Superior temporal gyrus (tissue), 1 donor: ENCODE measurements at regions not wholly inside any gene's neighbourhood (a gene's known extent, or its start where the extent isn't known, plus 50 kb on each side); places are given as distances from the start of the nearest gene placed in this dataset.

ENCODE experiments used
- DNase-seq: peaks from one replicate; pipeline ENCODE4 v3.0.0-alpha.2; 2016; ENCODE audit errors: extremely low spot score

DNA sequence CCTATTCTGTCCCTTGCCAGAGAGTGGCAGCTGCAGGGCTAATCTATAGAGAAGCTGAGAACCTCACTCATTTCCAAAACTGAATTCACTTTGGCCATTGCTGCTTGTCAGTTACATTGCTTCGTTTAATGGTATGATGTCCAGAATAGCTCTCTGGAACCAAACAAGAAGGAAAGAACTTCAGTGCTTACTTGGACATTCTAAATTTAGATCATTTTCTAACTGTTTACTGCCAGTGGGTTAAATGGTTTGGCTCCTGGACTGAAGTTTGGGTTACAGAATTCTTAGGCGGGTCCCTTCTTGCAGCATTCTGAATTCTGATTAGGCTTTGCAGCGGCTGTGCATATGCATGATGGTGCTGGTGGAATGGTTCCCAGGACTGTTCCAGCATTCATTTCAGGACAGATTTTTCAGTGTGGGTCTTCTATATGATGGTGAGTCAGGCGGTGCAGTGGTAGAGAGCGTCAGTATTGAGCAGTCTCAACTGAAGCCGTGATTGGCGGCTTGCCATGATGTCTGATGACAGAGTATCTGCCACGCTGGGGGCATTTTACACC, 148.7 kb downstream of the DYRK2 start:
- DNase-seq, result no peak

DNA sequence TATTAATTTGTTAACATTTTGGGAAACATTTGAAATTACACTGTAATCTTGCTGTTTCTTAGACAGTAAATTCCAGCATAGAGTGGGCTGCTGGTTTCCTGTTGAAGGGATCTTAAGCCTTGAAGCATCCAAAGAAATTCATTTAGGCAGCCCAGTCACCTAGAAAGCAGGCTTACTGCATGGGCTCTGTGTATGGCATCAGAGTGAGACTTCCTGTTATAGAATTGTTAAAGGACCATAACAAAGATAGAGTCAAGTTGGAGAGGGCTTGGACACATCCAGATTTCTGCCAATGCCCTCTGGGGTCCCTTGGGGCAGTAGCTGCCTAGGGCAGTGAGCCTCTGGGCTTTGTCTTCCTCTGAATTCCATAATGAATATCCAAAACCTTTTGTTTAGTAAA, 149.2 kb downstream of the DYRK2 start:
- no peak for DNase-seq

DNA sequence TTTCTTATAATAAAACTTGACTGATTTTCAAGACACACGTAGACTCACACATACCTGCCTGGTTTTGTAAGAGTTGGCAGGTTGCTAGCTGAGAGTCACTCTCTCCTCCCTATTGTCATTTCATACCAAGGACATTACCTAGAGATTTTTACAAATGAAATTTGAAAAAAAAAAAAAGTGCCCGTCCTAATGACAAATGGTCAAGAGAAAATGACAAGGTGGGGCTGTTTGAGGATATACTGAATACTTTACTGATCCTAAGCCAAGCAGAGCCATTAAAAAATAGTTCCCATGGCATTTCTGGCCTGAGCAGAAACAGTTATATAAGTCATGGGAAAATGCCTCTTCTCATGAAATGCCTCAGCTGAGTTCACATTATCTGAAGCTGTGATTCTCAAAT, 150.2 kb downstream of the DYRK2 start:
- no peak for DNase-seq

DNA sequence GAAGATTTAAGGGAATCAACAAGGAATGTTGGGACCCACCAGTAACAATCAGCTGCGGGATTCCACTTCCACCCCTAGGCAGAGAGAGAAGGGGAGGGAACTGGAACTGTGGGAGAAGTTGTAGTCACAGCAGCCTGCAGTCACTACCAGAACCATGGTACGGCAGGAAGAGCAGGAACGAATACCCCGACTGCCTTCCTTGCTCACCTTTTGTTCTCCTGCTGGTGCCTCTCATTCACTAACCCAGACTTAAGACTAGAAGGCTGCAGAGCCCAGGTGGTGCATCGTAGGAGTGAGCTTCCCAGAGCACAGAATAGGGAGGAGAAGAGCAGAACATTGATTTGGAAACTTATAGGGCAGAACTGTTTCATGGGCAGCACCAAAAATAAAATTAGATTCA, 154.2 kb downstream of the DYRK2 start:
- DNase-seq, result no peak

DNA sequence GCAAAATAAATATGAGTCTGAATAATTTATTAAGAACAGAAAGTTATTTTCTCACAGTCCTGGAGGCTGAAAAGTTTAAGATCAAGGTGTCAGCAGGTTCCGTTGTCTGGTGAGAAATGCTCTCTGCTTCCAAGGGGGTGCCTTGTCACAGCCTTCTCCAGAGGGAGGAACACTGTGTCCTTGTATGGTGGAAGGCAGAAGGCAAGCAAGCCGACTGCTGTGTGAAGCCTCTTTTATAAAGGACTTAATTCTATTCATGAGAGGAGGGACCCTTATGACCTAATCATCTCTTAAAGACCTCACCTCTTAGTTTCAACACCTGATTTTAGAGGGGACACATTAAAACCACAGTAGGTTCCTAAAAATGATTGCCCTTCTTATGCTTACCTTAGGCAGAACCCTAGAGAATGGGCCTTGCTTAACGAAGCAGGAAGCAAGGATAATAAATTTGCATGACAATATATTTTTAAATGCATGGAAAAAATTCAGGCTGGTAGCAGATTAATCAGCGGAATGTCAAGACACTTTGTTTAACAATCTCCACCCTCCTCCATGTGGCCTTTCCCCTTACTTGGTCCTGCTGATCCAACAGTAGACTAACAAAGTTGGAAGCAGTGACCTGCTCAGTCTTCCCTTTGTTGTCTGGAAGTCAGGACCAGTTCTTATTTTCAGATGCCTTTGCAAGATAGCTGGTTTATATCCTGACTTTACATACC, 154.9 kb downstream of the DYRK2 start:
- DNase-seq, result no peak

DNA sequence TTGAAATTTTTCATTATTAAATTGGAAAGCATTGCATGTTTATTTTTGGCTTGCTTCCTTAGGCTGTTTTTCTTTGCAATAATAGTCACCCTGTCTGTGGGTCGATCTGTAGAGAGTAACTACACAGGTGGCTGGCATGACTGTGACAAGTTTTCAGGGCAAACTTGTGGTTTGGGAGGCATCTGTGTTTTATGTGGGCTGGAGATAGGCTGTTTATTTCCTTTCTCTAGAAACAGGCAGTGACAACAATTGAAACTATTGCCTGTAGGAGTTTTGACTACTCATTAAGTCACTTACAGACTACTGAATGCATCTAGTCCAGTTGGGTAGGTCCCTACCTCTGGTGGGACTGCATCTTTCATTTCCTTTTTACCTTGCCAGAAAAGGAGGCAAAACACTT, 155.6 kb downstream of the DYRK2 start:
- DNase-seq, result no peak

DNA sequence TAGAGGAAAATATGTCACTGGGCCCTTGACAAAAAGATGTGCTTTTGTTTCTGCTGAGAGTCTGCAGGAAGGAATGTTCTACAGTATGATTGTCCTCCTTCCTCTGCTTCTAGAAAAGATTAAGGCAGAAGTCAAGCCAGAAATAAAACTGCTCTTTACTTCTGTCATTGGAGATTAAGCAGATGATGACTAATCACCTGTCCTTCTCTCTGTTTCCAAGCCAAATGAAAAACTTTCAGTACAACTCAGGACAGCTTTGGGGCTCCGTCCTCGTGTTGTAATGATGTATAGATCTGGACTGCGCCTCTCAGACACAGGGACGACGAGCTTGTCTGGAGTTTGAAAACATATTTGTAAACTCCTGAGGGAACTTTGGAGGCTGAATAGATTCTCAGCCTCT, 159.3 kb downstream of the DYRK2 start:
- no peak for DNase-seq

DNA sequence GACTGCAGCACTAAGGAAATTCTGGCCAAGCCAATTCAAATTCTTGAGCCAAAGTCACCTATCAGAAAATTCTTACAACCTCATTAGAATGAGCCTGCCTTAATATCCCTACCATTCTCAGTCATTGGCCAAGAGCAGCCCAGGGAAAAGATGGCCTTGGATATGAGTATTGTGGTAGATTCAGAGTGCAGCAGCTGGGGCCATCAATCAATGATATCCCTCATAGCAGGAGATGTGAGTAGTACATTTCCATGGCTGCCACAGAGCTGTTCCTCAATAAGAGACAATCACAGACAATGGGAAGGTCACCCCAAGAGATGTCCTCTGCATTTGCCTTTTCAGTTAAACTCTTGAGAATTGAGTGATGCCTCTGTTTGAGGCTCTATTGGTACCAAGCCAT, 161.6 kb downstream of the DYRK2 start:
- DNase-seq, result no peak

DNA sequence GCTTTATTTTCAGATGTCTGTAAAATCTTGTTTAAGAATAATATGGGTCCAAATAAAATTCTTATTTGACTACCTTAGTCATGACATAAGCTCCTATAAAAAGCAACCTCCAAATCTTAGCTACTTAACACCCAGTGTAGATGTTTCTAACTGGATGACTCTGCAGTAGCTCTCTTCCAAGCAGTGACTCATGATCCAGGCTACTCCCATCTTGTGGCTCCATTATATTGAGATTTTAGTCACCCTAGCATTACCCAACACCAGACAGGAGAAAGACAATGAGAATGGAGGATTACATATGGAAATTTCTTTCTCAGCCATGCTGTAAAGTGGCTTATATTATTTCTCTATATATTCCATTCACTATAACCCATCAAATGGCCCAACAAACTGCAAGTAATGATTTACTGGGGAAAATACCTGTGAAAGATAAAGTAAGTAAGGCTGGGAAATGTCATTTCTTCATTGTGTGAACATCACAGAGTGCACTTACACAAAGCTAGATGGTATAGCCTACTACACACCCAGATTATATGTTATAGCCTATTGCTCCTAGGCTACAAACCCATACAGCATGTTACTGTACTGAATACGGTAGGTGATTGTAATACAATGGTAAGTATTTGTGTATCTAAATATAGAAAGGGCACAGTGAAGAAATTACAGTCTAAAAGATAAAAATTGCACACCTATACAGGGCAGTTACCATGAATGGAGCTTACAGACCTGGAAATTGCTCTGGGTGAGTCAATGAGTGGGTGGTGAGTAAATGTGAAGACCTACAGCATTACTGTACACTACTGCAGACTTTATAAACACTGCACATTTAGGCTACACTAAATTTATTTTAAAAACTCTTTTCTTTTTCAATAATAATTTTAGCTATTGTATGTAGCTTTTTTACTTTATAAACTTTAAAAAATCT, 163.2 kb downstream of the DYRK2 start:
- DNase-seq, result no peak

DNA sequence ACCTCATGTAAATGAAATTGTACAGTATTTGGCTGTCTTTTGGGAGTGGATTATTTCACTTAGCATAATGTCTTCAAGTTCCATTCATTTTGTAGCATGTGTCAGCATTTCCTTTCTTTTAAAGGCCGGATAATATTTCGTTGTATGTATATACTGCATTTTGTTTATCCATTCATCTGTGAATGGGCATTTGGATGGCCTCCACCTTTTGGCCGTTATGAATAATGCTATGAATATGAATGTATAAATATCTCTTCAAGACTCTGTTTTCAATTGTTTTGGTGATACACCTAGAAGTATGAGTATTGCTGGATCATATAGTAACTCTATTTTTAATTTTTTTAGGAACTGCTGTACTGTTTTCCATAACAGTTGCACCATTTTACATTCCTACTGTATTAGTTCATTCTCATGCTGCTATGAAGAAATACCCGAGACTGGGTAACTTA, 164.9 kb downstream of the DYRK2 start:
- no peak for DNase-seq

DNA sequence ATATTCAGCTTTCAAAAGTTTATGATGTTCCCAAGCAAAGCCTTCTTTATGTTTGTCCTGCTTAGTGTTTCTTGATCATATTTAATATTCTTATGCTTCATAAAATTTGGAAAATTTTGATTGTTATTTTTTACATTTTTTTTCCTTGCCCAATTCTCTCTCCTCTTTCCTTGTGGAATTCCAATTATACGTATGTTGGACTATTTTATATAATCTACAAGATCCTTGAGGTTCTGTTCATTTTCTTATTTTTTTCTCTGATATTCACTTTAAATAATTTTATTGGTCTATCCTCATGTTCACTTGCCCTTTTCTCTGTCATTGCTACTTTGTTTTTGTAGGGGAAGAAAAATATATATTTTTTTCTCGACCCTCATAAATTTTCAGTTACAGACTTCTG, 167.7 kb downstream of the DYRK2 start:
- DNase-seq, result no peak

DNA sequence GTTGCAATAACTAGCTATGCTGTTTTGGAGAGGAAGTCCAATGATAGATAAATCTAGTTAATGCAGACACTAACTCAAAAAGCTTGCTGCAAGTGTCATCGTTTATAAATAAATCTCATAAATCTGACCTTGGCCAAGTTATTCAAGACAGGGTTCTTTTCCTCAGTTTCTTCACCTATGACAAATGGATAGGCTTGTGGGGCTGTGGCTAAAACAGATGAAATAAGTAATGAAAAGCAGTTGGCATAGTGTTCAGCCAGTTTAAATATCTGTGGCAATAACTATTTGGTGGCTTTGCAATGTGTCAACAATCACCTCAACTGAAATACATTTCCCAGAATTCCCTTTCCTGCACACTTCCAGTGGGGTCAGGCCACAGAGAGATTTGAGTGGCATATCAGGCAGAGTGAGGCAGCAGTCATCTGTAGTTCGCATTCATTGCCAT, 169.9 kb downstream of the DYRK2 start:
- DNase-seq, result no peak

DNA sequence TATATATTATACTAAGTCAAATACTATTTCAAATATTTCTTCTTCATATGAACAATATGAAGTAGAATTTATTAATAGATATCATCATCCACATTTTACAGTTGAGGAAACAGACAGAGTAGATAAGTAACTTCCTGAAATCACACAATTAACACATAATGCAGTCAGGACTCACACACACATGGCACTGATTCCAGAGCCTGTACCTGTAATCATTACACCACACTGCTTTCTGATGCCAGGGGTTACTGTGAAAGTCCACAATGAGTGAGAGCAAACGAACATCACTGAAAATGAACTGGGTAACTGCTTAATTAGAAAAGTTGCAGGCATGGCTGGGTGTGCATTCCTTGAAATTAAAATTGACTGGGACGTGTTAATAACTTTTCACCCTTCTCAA, 169.3 kb upstream of the IFNG-AS1 start:
- no peak for DNase-seq

DNA sequence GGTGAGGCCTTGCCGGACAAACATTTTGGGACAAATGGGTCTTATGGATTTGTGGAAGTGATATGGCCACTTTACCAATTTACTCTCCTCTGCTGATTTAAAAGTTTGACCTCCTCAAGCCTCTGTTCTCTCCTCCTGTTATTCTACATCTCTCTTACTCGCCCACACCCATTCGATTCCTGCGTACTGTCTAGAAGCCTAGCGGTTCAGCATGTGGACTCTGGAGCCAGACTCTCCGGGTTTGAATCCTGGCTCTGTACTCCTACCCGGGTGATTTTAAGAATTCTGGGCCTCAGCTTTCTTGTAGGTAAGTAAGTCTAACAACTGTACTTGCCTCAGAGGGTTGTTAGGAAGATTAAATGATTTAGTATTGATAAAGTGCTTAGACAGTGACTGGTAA, 168.6 kb upstream of the IFNG-AS1 start:
- DNase-seq, result no peak

DNA sequence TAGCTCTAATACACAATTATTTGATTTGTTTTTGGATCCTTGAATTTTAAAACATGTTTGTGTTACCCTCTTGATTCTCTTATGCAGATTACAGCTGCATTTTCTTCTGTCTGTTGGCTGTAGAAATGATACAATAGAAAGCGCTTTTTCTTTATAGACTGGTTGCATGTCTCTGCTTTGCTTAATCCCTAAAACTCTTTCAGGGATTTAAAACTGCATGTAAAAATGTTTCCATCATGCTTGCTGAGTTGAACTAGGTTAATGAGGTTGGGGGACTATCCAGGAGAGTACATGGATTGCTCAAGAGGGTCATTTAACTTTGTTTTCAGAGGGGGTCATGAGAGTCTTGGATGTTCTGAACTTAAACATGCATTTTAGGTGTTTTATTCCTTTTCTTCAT, 166.4 kb upstream of the IFNG-AS1 start:
- DNase-seq, result no peak

DNA sequence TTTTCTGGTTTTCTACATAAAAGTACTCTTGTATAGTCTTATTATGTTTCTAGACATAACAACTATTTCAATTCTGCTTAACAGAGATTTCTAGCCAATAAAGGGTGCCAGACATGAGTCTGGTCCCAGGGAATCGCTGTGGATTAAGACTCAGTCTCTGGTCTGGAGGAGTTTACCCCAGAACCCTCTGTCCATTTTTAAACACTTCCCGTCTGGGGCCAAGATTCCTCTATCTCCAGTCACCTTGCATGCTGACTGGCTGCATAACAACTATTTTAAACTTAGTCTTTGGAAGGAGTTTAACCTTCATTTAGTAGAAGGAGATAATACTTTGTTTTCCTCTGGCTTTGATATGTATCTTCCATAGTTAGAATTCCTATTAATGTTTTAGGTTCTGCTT, 163.1 kb upstream of the IFNG-AS1 start:
- DNase-seq, result no peak

DNA sequence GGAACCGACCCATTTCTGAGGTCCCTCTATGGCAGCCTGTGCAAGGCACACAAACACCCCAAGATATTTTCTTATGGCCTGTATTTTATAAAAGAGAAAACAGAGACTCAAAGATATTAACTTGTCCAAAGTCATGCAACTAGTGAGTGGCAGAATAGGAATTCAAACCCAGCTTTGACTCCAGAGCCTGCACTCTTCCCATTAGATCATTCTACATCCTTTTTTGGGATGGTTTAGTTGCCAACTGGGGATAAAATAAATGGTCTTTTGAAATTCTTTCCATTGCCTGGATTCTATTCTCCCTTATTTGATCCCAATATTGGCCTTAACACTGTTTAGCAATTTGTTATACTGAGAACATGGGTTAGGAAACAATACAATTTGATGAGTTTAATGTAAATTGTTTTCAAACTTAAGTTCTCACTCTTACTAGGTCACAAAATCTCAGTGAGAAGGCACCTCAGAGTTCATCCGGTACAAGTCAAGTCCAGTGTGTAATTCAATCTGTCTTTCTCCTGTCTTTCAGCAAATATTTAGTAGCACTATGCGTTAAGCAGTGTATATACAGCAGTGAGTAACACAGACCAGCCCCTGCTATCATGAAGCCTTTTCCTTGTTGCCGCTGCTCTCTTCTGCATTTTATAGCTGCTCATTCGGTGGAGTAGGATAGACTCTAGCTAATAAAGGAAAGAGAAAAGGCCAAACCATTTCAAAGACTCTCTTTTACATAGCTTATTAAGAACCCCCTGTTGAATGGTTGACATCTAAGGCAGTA, 162.1 kb upstream of the IFNG-AS1 start:
- peak; percentile 15 for DNase-seq

DNA sequence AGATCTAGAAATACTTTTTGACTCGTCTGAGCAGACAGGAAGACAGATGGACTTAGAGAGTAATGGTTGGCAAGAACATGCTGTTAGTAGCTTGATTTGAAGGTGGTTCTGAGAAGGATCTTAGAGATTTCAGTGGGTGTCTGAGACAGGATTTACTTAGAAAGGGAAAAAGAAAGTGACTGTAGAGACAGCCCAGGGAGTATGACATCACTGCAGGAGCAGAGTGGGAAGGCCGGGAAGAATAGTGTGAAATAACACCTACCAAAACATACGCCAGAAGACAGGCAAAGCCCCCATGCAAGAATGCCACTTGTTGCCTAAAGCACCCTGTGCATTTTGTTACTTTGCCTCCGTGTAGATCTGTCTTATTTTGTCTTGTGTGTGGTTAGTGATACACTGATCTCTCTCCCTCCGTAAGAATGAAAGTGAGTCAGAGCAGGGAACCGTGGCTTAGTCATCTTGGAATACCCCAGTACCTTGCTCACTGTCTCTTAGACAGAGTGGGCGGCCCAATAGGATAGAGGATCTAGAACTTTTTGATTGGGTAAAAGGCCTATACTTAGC, 161.3 kb upstream of the IFNG-AS1 start:
- DNase-seq, result peak; percentile 68

DNA sequence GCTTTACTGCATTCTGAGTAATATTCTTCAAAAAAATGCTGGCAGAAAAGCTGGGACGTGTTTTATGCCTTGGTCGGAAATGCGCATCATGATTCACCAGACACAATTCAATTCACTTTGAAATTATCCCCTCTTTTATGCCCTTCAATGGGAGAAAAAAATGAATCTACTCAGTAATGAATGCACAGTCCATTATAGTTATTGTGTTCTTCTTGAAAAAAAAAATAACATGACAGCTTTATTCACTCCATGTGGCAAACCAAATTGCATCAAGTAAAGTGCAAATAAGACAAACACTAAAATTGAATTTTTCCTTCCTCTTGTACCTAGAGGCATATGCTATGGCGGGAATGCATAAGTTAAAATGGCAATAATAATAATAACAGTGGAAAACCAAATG, 159.4 kb upstream of the IFNG-AS1 start:
- DNase-seq, result no peak

DNA sequence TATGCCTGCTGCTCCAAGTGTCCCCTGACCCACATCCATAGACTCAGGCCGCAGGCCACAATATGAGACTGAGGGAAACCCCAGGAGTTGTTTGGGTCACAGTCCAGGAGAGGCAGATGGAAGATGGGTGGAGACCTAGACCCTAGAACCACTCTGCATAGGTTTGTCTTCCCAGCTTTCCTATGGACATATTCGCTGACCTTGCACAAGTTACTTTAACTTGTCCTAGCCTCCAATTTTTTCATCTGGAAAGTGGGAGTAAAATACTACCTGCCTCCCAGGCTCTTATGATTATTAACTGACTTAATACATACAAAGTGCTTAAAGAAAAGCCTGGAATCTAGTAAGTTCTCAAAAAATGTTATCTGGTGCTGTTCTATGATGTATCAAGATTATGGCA, 157.1 kb upstream of the IFNG-AS1 start:
- DNase-seq, result no peak

DNA sequence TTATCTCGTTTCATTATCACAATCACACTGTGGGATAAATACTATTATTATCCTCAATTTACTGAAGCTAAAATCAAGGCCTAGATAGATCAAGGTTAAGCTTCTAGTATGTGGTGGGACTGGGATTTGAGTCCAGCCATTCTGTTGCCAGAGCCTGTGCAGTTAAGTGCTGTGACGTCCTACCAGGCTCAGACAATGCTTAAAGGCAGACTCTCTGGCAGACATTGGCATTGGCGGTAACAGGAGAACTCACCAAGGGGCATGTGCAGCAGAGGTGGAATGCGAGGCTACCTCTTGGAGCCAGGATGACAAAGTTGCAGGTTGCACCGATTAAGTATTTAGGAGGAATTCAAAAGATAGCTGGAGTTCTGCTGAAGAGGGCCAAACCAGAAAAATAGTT, 155.6 kb upstream of the IFNG-AS1 start:
- no peak for DNase-seq

DNA sequence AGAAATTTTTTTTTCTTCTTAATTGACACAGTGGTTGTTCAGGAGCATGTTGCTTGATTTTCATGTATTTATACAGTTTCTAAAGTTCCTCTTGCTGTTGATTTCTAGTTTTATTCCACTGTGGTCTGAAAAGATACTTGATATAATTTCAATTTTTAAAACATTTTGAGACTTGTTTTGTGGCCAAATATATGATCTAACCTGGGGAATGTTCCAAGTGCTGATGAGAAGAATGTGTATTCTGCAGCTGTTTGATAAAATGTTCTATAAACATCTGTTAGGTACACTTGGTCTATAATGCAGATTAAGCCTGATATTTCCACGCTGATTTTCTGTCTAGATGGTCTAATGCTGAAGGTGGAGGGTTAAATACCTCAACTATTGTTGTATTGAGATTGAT, 151.4 kb upstream of the IFNG-AS1 start:
- DNase-seq, result no peak
